ENCODE measurements at regions not wholly inside any gene's neighbourhood (a gene's known extent, or its start where the extent isn't known, plus 50 kb on each side); places are given as distances from the start of the nearest gene placed in this dataset.

GRCh38 chr4:32073542-32073941, 1353.4 kb downstream of the PCDH7 start:
- no peak for TF ChIP-seq CTCF (IDR thresholded peaks at IDR 0.05)
- TF ChIP-seq POLR2A (IDR thresholded peaks at IDR 0.05; ENCODE audit: low read length) = no peak
- TF ChIP-seq EP300 (IDR thresholded peaks at IDR 0.05) = no peak
- TF ChIP-seq GATA3 (IDR thresholded peaks at IDR 0.05; ENCODE audit: borderline replicate concordance) = no peak
- no peak for TF ChIP-seq BHLHE40 (IDR thresholded peaks at IDR 0.05; ENCODE audit: low read depth, low read length)
- TF ChIP-seq KDM1A (IDR thresholded peaks at IDR 0.05; ENCODE audit: low read depth) = no peak
